Coronary artery (tissue), 2 donors: ENCODE measurements at regions not wholly inside any gene's neighbourhood (a gene's known extent, or its start where the extent isn't known, plus 50 kb on each side); places are given as distances from the start of the nearest gene placed in this dataset.

Source experiments
- DNase-seq: peaks from one replicate; pipeline ENCODE4 v3.0.0-alpha.2; 2017; ENCODE audit warnings: low spot score
- H3K27ac ChIP-seq, 2 donors: fragments of 200-600 bp; sonication (generic); one replicate each; pipeline ENCODE4 v1.5.1; 2016 to 2019
- H3K4me3 ChIP-seq: fragments of 200-600 bp; sonication (generic); 2 replicates; pipeline ENCODE4 v1.5.1; 2016; ENCODE audit warnings: mild to moderate bottlenecking, moderate library complexity
- TF ChIP-seq, protein P1 (sequence below): fragments of 200-600 bp; sonication (generic); IDR thresholded peaks from one replicate; pipeline ENCODE4 v1.5.1; 2019; ENCODE audit warnings: antibody characterized with exemption

DNA sequence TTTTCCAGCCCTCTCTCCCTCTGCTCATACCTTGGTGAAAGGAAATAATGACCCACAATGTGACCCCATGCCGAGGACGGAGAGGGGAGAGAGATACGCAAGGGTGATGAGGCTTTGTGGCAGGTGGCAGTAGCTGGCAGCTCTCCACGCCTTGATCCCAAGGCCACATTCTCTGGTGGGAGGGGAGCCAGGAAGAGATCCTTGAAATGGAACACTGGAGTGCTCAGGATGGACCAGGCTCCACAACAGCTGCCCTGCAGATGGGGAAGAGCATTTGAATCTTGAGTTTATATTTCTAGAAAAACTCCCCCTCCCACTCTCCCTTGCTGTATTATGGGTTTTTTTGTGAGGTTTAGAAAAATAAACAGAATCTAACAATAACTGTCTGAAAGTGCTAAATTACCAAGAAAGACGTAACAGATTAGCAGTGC lies 61.6 kb upstream of the CDON start:
- DNase-seq: no peak

DNA sequence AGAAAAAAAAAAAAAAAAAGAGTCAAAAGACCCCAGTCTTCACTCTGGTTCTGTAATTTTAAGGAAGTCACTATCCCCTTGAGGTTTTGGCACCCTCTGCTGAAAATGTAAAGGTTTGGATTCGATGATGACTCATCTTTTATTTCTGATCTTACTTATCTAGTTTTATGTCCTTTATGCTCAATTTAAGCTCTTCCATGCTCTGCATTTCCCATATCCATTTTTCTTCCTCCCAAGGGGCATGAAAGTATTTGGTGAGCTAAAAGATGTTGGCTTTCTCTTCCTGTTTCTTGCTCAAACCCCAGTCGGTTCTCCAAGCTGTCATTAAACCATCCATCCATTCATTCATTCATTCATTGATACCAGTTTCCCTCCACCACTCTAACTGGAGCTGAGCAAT lies 61.0 kb upstream of the CDON start:
- no peak overlapping the region for H3K4me3 ChIP-seq
- DNase-seq: no peak
- TF ChIP-seq, protein P1, sequence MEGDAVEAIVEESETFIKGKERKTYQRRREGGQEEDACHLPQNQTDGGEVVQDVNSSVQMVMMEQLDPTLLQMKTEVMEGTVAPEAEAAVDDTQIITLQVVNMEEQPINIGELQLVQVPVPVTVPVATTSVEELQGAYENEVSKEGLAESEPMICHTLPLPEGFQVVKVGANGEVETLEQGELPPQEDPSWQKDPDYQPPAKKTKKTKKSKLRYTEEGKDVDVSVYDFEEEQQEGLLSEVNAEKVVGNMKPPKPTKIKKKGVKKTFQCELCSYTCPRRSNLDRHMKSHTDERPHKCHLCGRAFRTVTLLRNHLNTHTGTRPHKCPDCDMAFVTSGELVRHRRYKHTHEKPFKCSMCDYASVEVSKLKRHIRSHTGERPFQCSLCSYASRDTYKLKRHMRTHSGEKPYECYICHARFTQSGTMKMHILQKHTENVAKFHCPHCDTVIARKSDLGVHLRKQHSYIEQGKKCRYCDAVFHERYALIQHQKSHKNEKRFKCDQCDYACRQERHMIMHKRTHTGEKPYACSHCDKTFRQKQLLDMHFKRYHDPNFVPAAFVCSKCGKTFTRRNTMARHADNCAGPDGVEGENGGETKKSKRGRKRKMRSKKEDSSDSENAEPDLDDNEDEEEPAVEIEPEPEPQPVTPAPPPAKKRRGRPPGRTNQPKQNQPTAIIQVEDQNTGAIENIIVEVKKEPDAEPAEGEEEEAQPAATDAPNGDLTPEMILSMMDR: no peak
- H3K27ac ChIP-seq: no peak overlapping the region

More for the DNA sequence above, 61.6 kb upstream of the CDON start:
- TF ChIP-seq, protein P1: no peak
- no peak overlapping the region for H3K27ac ChIP-seq
- H3K4me3 ChIP-seq: no peak overlapping the region

DNA sequence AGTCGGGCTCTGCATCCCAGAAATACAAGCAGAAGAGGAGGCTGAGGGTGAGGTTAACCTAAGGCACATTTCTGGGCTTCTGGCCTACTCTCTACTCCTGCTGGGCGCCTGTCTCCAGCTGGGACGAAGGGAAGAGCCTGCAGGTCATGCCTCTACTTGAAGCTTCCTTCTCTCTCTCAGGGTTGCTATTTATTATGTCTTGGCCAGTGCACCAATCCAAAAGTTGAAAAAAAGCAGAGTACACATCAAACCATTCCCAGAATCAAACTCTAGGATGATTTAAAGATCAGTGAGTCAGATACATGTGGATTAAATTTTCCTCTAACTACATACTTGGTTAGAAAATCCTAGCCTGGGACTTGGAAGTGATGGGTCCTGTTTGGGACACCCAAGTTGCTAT lies 60.2 kb upstream of the CDON start:
- H3K27ac ChIP-seq: no peak overlapping the region
- no peak overlapping the region for H3K4me3 ChIP-seq
- TF ChIP-seq, protein P1: no peak
- no peak for DNase-seq

DNA sequence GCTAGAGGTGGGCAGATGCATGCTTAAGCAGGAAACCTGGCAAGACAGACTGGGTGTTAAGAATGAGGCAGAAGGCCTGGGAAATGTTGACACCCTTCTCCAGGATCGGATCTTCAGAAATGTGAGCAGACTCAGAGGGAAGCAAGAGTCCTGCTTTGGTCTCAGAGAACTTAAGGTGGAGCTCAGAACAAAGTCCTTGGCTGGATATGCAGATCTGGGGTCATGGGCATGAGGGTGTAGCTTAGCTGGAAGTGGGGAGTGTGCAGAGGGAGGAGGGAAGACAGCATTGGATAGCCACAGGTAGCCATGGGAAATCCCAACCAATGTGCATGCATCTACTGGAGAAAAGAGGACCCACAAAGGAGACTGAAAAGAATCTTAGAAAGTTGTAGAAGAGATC lies 58.6 kb upstream of the CDON start:
- Histone ChIP-seq H3K4me3 (no peak overlapping the region), H3K27ac (no peak overlapping the region)
- DNase-seq: no peak
- TF ChIP-seq, protein P1: no peak

DNA sequence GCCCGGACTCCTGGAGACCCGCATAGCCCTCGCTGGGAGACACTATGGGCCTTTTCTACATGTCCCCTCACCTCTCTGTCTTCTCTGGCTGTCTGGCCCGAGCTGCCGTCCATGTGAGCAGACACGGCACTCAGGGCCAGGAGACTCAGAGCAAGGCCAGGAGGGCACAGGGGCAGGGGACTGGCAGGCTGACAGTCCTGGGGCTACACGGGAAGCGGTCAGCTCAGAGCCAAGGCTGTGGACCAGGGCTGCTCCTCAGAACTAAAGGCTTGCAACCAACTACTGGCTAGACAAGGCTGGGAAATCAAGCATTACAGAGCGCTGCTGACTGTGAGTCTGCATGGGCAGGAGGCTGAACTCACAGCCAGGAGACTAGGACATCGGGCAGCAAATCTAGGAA lies 56.1 kb upstream of the CDON start:
- H3K4me3 ChIP-seq: no peak overlapping the region
- H3K27ac ChIP-seq: no peak overlapping the region
- no peak for DNase-seq
- TF ChIP-seq, protein P1: no peak

DNA sequence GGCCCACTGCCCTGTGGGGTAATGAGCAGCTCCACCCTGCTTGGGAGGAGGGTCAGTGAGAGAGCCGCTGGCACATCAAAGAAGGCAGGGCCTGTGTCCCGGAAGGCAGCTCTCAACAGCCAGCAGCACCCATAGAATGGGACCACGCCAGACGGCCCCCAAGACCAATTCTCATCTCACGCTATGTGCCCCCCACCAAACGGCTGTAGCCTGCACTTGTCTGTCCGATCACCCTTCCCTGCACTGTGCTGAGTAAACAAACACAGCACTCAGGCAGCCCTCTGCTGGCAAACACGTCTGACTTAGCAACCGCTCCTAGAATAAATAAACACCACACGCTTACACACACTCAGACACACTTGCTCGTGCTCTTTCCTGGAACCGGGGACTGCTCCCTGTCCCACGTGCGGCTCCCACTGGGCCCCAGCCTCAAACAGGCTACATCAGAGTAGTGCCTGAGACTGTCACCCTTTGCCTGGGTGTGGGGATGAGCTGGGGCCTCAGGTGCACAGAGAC lies 53.2 kb upstream of the CDON start:
- peak; percentile 85 for DNase-seq
- Histone ChIP-seq H3K4me3 (peak overlapping the region; percentile 12), H3K27ac (peak overlapping the region; percentile 73 to 80)
- TF ChIP-seq, protein P1: peak; percentile 19

DNA sequence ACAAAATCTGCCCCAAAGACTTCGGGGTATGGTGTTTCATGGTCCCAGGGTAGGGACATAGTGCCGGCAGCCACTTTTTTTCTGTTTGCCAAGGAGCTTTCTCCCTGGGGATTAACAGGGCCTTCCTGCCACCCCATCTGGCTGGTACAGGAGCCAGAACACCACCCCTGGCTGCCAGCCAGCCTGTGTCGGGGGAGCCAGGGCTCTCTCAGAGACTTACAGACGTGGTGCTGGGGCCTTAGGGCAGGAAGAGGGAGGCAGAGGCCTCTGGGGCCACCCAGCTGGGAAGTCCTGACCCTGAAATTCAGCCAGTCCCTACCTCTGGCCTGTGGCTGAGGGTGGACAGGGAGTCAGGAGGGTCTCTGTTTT lies 52.4 kb upstream of the CDON start:
- DNase-seq: no peak
- peak overlapping the region; percentile 73 to 80 for H3K27ac ChIP-seq
- H3K4me3 ChIP-seq: no peak overlapping the region
- TF ChIP-seq, protein P1: no peak
